GM23338 (cell line): ENCODE measurements at regions not wholly inside any gene's neighbourhood (a gene's known extent, or its start where the extent isn't known, plus 50 kb on each side); places are given as distances from the start of the nearest gene placed in this dataset.

Source experiments
- ATAC-seq: fragments of 200-7000 bp; cut with Tn5 transposase; 3 replicates; pipeline ENCODE4 v1.9.1; 2020
- DNase-seq: peaks from one replicate; pipeline ENCODE4 v3.0.0-alpha.2; 2015; ENCODE audit warnings: low spot score
- H2AFZ ChIP-seq: fragments of 200-600 bp; sonication (generic); 2 replicates; pipeline ENCODE4 v1.8.0; 2016; ENCODE audit warnings: antibody characterized with exemption, mild to moderate bottlenecking, moderate library complexity
- H3F3A ChIP-seq: fragments of 200-600 bp; sonication (generic); replicated peaks from 2 replicates; pipeline ENCODE4 v1.8.0; 2017; ENCODE audit warnings: antibody characterized with exemption, mixed run types, low read depth
- H3K27ac ChIP-seq: fragments of 200-600 bp; sonication (generic); 2 replicates; pipeline ENCODE4 v1.6.1; 2016; ENCODE audit warnings: low read depth
- H3K27me3 ChIP-seq: fragments of 200-600 bp; sonication (generic); 2 replicates; pipeline ENCODE4 v1.8.0; 2016; ENCODE audit warnings: mild to moderate bottlenecking, mixed run types, moderate library complexity; ENCODE audit not compliant: insufficient read depth
- H3K36me3 ChIP-seq: fragments of 200-600 bp; sonication (generic); 2 replicates; pipeline ENCODE4 v1.8.0; 2016; ENCODE audit warnings: mild to moderate bottlenecking; ENCODE audit not compliant: insufficient read depth
- H3K4me1 ChIP-seq: fragments of 200-600 bp; sonication (generic); 2 replicates; pipeline ENCODE4 v1.8.0; 2016; ENCODE audit warnings: mild to moderate bottlenecking, moderate library complexity; ENCODE audit not compliant: insufficient read depth
- H3K4me2 ChIP-seq: fragments of 200-600 bp; sonication (generic); 2 replicates; pipeline ENCODE4 v1.7.1; 2017; ENCODE audit warnings: mixed run types
- H3K4me3 ChIP-seq: fragments of 200-600 bp; sonication (generic); 2 replicates; pipeline ENCODE4 v1.6.1; 2016; ENCODE audit warnings: mixed run types
- H3K79me2 ChIP-seq: fragments of 200-600 bp; sonication (generic); replicated peaks from 2 replicates; pipeline ENCODE4 v1.8.0; 2017; ENCODE audit warnings: mild to moderate bottlenecking; ENCODE audit not compliant: insufficient read depth
- H3K9me2 ChIP-seq: fragments of 200-600 bp; sonication (generic); 2 replicates; pipeline ENCODE4 v1.8.0; 2017; ENCODE audit not compliant: insufficient read depth
- H4K20me1 ChIP-seq: fragments of 200-600 bp; sonication (generic); replicated peaks from 2 replicates; pipeline ENCODE4 v1.8.0; 2017; ENCODE audit warnings: mild to moderate bottlenecking; ENCODE audit not compliant: insufficient read depth
- H3K27ac Mint-ChIP-seq: 2 replicates; pipeline ENCODE4 v1.8.0; 2020; ENCODE audit warnings: inconsistent platforms, mild to moderate bottlenecking, moderate library complexity, mixed read lengths
- H3K27me3 Mint-ChIP-seq: 3 replicates; pipeline ENCODE4 v1.8.0; 2022; ENCODE audit warnings: low read depth, mild to moderate bottlenecking, moderate library complexity, mixed read lengths, inconsistent platforms; ENCODE audit not compliant: insufficient read depth, poor library complexity
- H3K36me3 Mint-ChIP-seq: 3 replicates; pipeline ENCODE4 v1.8.0; 2021; ENCODE audit warnings: low read depth, mild to moderate bottlenecking, inconsistent platforms, moderate library complexity, mixed read lengths
- H3K4me1 Mint-ChIP-seq: 3 replicates; pipeline ENCODE4 v1.8.0; 2020; ENCODE audit warnings: mild to moderate bottlenecking, inconsistent platforms, mixed read lengths
- H3K4me3 Mint-ChIP-seq: 3 replicates; pipeline ENCODE4 v1.8.0; 2021; ENCODE audit warnings: moderate library complexity, mild to moderate bottlenecking, inconsistent platforms, mixed read lengths
- H3K9me3 Mint-ChIP-seq: 3 replicates; pipeline ENCODE4 v1.8.0; 2020; ENCODE audit warnings: moderate library complexity, mild to moderate bottlenecking, inconsistent platforms, mixed read lengths
- CREB1 ChIP-seq: fragments of 250-450 bp; sonication (Bioruptor Pico); IDR thresholded peaks from 2 replicates; pipeline ENCODE4 v1.5.0; 2020; ENCODE audit warnings: low read depth, mild to moderate bottlenecking, moderate library complexity
- EZH2phosphoT487 ChIP-seq: fragments of 200-600 bp; sonication (generic); IDR thresholded peaks from one replicate; pipeline ENCODE4 v1.8.1; 2018; ENCODE audit warnings: antibody characterized with exemption; ENCODE audit not compliant: unreplicated experiment
- NANOG ChIP-seq: IDR thresholded peaks from 2 replicates; pipeline ENCODE4 v1.6.1; 2016; ENCODE audit warnings: antibody characterized with exemption, borderline replicate concordance
- TF ChIP-seq, protein P1 (sequence below): IDR thresholded peaks from one replicate; pipeline ENCODE4 v1.6.1; 2018; ENCODE audit warnings: antibody characterized with exemption; ENCODE audit not compliant: unreplicated experiment
- TF ChIP-seq, protein P2 (sequence below): fragments of 250-450 bp; sonication (Bioruptor Pico); IDR thresholded peaks from 2 replicates; pipeline ENCODE4 v1.5.0; 2020; ENCODE audit warnings: mild to moderate bottlenecking, moderate library complexity

DNA sequence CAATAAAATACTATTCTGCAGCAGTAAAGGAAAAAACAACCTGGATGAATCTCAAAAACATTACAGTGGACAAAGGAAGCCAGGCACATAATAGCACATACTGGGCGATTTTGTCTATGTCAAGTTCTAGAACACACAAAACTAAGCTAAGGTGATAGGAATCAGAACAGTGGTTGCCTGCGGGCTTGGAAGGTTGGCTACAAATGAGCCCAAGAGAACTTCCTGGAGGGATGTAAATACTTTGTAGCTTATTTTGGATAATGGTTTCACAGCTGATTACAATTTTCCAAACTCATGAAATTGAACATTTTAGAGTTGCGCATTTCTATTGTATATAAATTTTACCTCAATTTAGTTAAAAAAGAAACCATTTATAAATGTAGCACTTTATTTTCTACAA is 67.6 kb upstream of the CES5A start:
- Histone ChIP-seq H3F3A (no peaks in the 10 kb centered on the region), H3K9me2 (0 out of 2 replicates have a peak, but pooled peaks cover 5% of the 10 kb centered on the region), H3K27ac (no peak overlapping the region), H3K27me3 (no peaks in the 10 kb centered on the region), H3K4me3 (no peak overlapping the region), H4K20me1 (no peaks in the 10 kb centered on the region), H3K36me3 (no peaks in the 10 kb centered on the region), H2AFZ (no peak overlapping the region), H3K4me2 (no peak overlapping the region), H3K4me1 (no peaks in the 10 kb centered on the region; the same call in 1 of the 2 replicates), H3K79me2 (no peaks in the 10 kb centered on the region)
- Mint-ChIP-seq H3K4me3 (no peak overlapping the region), H3K36me3 (no peaks in the 10 kb centered on the region), H3K9me3 (no peaks in the 10 kb centered on the region; the same call in 2 of the 3 replicates), H3K4me1 (peaks cover 13% of the 10 kb centered on the region), H3K27ac (no peak overlapping the region), H3K27me3 (no peaks in the 10 kb centered on the region)
- DNase-seq (no peak), ATAC-seq (no peak)
- TF ChIP-seq, protein P1, sequence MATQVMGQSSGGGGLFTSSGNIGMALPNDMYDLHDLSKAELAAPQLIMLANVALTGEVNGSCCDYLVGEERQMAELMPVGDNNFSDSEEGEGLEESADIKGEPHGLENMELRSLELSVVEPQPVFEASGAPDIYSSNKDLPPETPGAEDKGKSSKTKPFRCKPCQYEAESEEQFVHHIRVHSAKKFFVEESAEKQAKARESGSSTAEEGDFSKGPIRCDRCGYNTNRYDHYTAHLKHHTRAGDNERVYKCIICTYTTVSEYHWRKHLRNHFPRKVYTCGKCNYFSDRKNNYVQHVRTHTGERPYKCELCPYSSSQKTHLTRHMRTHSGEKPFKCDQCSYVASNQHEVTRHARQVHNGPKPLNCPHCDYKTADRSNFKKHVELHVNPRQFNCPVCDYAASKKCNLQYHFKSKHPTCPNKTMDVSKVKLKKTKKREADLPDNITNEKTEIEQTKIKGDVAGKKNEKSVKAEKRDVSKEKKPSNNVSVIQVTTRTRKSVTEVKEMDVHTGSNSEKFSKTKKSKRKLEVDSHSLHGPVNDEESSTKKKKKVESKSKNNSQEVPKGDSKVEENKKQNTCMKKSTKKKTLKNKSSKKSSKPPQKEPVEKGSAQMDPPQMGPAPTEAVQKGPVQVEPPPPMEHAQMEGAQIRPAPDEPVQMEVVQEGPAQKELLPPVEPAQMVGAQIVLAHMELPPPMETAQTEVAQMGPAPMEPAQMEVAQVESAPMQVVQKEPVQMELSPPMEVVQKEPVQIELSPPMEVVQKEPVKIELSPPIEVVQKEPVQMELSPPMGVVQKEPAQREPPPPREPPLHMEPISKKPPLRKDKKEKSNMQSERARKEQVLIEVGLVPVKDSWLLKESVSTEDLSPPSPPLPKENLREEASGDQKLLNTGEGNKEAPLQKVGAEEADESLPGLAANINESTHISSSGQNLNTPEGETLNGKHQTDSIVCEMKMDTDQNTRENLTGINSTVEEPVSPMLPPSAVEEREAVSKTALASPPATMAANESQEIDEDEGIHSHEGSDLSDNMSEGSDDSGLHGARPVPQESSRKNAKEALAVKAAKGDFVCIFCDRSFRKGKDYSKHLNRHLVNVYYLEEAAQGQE = no peak
- no peak for TF ChIP-seq EZH2phosphoT487
- TF ChIP-seq NANOG = no peak
- TF ChIP-seq CREB1 (CRISPR knock-in tag) = no peak
- TF ChIP-seq, protein P2, sequence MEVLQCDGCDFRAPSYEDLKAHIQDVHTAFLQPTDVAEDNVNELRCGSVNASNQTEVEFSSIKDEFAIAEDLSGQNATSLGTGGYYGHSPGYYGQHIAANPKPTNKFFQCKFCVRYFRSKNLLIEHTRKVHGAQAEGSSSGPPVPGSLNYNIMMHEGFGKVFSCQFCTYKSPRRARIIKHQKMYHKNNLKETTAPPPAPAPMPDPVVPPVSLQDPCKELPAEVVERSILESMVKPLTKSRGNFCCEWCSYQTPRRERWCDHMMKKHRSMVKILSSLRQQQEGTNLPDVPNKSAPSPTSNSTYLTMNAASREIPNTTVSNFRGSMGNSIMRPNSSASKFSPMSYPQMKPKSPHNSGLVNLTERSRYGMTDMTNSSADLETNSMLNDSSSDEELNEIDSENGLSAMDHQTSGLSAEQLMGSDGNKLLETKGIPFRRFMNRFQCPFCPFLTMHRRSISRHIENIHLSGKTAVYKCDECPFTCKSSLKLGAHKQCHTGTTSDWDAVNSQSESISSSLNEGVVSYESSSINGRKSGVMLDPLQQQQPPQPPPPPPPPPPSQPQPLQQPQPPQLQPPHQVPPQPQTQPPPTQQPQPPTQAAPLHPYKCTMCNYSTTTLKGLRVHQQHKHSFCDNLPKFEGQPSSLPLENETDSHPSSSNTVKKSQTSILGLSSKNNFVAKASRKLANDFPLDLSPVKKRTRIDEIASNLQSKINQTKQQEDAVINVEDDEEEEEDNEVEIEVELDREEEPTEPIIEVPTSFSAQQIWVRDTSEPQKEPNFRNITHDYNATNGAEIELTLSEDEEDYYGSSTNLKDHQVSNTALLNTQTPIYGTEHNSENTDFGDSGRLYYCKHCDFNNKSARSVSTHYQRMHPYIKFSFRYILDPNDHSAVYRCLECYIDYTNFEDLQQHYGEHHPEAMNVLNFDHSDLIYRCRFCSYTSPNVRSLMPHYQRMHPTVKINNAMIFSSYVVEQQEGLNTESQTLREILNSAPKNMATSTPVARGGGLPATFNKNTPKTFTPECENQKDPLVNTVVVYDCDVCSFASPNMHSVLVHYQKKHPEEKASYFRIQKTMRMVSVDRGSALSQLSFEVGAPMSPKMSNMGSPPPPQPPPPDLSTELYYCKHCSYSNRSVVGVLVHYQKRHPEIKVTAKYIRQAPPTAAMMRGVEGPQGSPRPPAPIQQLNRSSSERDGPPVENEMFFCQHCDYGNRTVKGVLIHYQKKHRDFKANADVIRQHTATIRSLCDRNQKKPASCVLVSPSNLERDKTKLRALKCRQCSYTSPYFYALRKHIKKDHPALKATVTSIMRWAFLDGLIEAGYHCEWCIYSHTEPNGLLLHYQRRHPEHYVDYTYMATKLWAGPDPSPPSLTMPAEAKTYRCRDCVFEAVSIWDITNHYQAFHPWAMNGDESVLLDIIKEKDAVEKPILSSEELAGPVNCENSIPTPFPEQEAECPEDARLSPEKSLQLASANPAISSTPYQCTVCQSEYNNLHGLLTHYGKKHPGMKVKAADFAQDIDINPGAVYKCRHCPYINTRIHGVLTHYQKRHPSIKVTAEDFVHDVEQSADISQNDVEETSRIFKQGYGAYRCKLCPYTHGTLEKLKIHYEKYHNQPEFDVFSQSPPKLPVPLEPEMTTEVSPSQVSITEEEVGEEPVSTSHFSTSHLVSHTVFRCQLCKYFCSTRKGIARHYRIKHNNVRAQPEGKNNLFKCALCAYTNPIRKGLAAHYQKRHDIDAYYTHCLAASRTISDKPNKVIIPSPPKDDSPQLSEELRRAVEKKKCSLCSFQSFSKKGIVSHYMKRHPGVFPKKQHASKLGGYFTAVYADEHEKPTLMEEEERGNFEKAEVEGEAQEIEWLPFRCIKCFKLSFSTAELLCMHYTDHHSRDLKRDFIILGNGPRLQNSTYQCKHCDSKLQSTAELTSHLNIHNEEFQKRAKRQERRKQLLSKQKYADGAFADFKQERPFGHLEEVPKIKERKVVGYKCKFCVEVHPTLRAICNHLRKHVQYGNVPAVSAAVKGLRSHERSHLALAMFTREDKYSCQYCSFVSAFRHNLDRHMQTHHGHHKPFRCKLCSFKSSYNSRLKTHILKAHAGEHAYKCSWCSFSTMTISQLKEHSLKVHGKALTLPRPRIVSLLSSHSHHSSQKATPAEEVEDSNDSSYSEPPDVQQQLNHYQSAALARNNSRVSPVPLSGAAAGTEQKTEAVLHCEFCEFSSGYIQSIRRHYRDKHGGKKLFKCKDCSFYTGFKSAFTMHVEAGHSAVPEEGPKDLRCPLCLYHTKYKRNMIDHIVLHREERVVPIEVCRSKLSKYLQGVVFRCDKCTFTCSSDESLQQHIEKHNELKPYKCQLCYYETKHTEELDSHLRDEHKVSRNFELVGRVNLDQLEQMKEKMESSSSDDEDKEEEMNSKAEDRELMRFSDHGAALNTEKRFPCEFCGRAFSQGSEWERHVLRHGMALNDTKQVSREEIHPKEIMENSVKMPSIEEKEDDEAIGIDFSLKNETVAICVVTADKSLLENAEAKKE (CRISPR knock-in tag) = no peak
